GM12874 (cell line): ENCODE measurements at regions not wholly inside any gene's neighbourhood (a gene's known extent, or its start where the extent isn't known, plus 50 kb on each side); places are given as distances from the start of the nearest gene placed in this dataset.

Experiments used
- CTCF ChIP-seq: IDR thresholded peaks from 2 replicates; pipeline ENCODE4 v1.5.1; 2011; ENCODE audit warnings: low read depth, mild to moderate bottlenecking, control low read depth, low read length, moderate library complexity; ENCODE audit not compliant: insufficient read depth

GRCh38 chr2:64390586-64390985 is 63.4 kb upstream of the LGALSL start:
- TF ChIP-seq CTCF: no peak

GRCh38 chr2:64391424-64391823 is 62.5 kb upstream of the LGALSL start:
- no peak for TF ChIP-seq CTCF

GRCh38 chr2:64391940-64392339 is 62.0 kb upstream of the LGALSL start:
- no peak for TF ChIP-seq CTCF

GRCh38 chr2:64392529-64392928 is 61.4 kb upstream of the LGALSL start:
- no peak for TF ChIP-seq CTCF

GRCh38 chr2:64393383-64394010 is 60.5 kb upstream of the LGALSL start:
- no peak for TF ChIP-seq CTCF

GRCh38 chr2:64394153-64394552 is 59.8 kb upstream of the LGALSL start:
- no peak for TF ChIP-seq CTCF

GRCh38 chr2:64396001-64396400 is 58.0 kb upstream of the LGALSL start:
- TF ChIP-seq CTCF: no peak
